Fibroblast of lung (primary cell): ENCODE measurements at regions not wholly inside any gene's neighbourhood (a gene's known extent, or its start where the extent isn't known, plus 50 kb on each side); places are given as distances from the start of the nearest gene placed in this dataset.

Source experiments
- DNase-seq, 2 donors: peaks; one replicate each; pipeline versions ENCODE4 v3.0.0 to v3.0.0-alpha.2; 2010; ENCODE audit warnings: low read depth in 2 of 2
- H2AFZ ChIP-seq: 2 replicates; pipeline ENCODE4 v1.5.1; 2012; ENCODE audit warnings: low read length, control low read depth, inconsistent platforms
- H3K27ac ChIP-seq: 2 replicates; pipeline ENCODE4 v1.5.1; 2011; ENCODE audit warnings: low read length, control low read depth; ENCODE audit not compliant: insufficient read depth
- H3K27me3 ChIP-seq: 2 replicates; pipeline ENCODE4 v1.5.1; 2011; ENCODE audit warnings: mild to moderate bottlenecking, low read length; ENCODE audit not compliant: control insufficient read depth, insufficient read depth
- H3K36me3 ChIP-seq: 2 replicates; pipeline ENCODE4 v1.5.1; 2011; ENCODE audit warnings: low read length; ENCODE audit not compliant: control insufficient read depth, insufficient read depth
- H3K4me1 ChIP-seq: 2 replicates; pipeline ENCODE4 v1.5.1; 2011; ENCODE audit warnings: low read length; ENCODE audit not compliant: control insufficient read depth, insufficient read depth; ENCODE audit errors: extremely low read depth
- H3K4me2 ChIP-seq: 2 replicates; pipeline ENCODE4 v1.5.1; 2011; ENCODE audit warnings: low read length, control low read depth; ENCODE audit not compliant: insufficient read depth; ENCODE audit errors: extremely low read depth
- H3K4me3 ChIP-seq, 4 experiments: fragments of 200-600 bp in 1 of 4; sonication (generic) in 1 of 4; replicated peaks in 1 of 4; 2 replicates each; pipeline ENCODE4 v1.5.1; 2011 to 2016; ENCODE audit warnings: low read length in 4 of 4, low read depth in 3 of 4, mild to moderate bottlenecking in 3 of 4, control low read depth in 2 of 4, inconsistent platforms in 1 of 4, mixed read lengths in 1 of 4; ENCODE audit not compliant: insufficient read depth in 1 of 4; ENCODE audit errors: control extremely low read depth in 1 of 4
- H3K79me2 ChIP-seq: 2 replicates; pipeline ENCODE4 v1.5.1; 2012; ENCODE audit warnings: mild to moderate bottlenecking, low read length, inconsistent platforms; ENCODE audit not compliant: control insufficient read depth, insufficient read depth
- H3K9ac ChIP-seq: 2 replicates; pipeline ENCODE4 v1.5.1; 2011; ENCODE audit warnings: mild to moderate bottlenecking, low read length, control low read depth; ENCODE audit not compliant: insufficient read depth
- H3K9me3 ChIP-seq: 2 replicates; pipeline ENCODE4 v1.5.1; 2012; ENCODE audit warnings: low read depth, low read length; ENCODE audit not compliant: control insufficient read depth, insufficient read depth
- H4K20me1 ChIP-seq: 2 replicates; pipeline ENCODE4 v1.5.1; 2011; ENCODE audit warnings: low read length; ENCODE audit not compliant: control insufficient read depth, insufficient read depth; ENCODE audit errors: extremely low read depth
- CTCF ChIP-seq, 2 donors: IDR thresholded peaks in 1 of 2; conservative IDR thresholded peaks in 1 of 2; 1 replicate in 1 of 2; 2 replicates in 1 of 2; pipeline ENCODE4 v1.5.1; 2011 to 2012; ENCODE audit warnings: low read length in 2 of 2, control low read depth in 1 of 2, inconsistent platforms in 1 of 2, low read depth in 1 of 2, mild to moderate bottlenecking in 1 of 2
- EZH2 ChIP-seq: IDR thresholded peaks from 2 replicates; pipeline ENCODE4 v1.5.1; 2012; ENCODE audit warnings: low read length, control low read depth, mild to moderate bottlenecking; ENCODE audit errors: missing control alignments

- Histone ChIP-seq H3K27ac (no peak overlapping the region), H3K9ac (no peak overlapping the region), H4K20me1 (no peaks in the 10 kb centered on the region), H3K79me2 (no peaks in the 10 kb centered on the region), H3K4me3 (no peak overlapping the region), H2AFZ (no peak overlapping the region), H3K4me2 (no peak overlapping the region), H3K4me1 (no peaks in the 10 kb centered on the region), H3K27me3 (no peaks in the 10 kb centered on the region), H3K36me3 (no peaks in the 10 kb centered on the region), H3K9me3 (no peaks in the 10 kb centered on the region)
- no peak for TF ChIP-seq EZH2
- no peak for TF ChIP-seq CTCF (conservative IDR thresholded peaks at IDR 0.05 in 1 of 2, IDR thresholded peaks at IDR 0.05 in 1 of 2; ENCODE audit: low read depth in 1 of 2, low read length in 2 of 2)
- no peak for DNase-seq
Measured at GRCh38 chr22:48438096-48438495, 1389.6 kb downstream of the BRD1 start.

- Histone ChIP-seq H3K79me2 (no peaks in the 10 kb centered on the region), H3K4me2 (no peak overlapping the region), H2AFZ (no peak overlapping the region), H3K4me3 (no peak overlapping the region), H3K27ac (no peak overlapping the region), H3K9ac (no peak overlapping the region), H3K27me3 (no peaks in the 10 kb centered on the region), H3K9me3 (no peaks in the 10 kb centered on the region), H4K20me1 (no peaks in the 10 kb centered on the region), H3K4me1 (no peaks in the 10 kb centered on the region), H3K36me3 (no peaks in the 10 kb centered on the region)
- TF ChIP-seq EZH2 (no peak), CTCF (conservative IDR thresholded peaks at IDR 0.05 in 1 of 2, IDR thresholded peaks at IDR 0.05 in 1 of 2; ENCODE audit: low read depth in 1 of 2, low read length in 2 of 2) (no peak)
- DNase-seq = no peak
Measured at GRCh38 chr22:48436201-48436931, 1391.3 kb downstream of the BRD1 start.

- Histone ChIP-seq H3K79me2 (no peaks in the 10 kb centered on the region), H3K9ac (no peak overlapping the region), H3K36me3 (no peaks in the 10 kb centered on the region), H4K20me1 (no peaks in the 10 kb centered on the region), H3K9me3 (no peaks in the 10 kb centered on the region), H3K4me2 (no peak overlapping the region), H3K4me1 (no peaks in the 10 kb centered on the region), H3K4me3 (no peak overlapping the region), H3K27me3 (no peaks in the 10 kb centered on the region), H2AFZ (no peak overlapping the region), H3K27ac (no peak overlapping the region)
- TF ChIP-seq CTCF (conservative IDR thresholded peaks at IDR 0.05 in 1 of 2, IDR thresholded peaks at IDR 0.05 in 1 of 2; ENCODE audit: low read depth in 1 of 2, low read length in 2 of 2) = no peak
- TF ChIP-seq EZH2 = no peak
- no peak for DNase-seq
Measured at GRCh38 chr22:48434868-48435250, 1392.8 kb downstream of the BRD1 start.
